Fibroblast of lung (primary cell): ENCODE measurements at regions not wholly inside any gene's neighbourhood (a gene's known extent, or its start where the extent isn't known, plus 50 kb on each side); places are given as distances from the start of the nearest gene placed in this dataset.
A peak's percentile ranks its signal among the peaks of the same experiment; 100 is the strongest.

Experiments
- DNase-seq, 2 donors: peaks; one replicate each; pipeline versions ENCODE4 v3.0.0 to v3.0.0-alpha.2; 2010; ENCODE audit warnings: low read depth in 2 of 2
- H2AFZ ChIP-seq: 2 replicates; pipeline ENCODE4 v1.5.1; 2012; ENCODE audit warnings: low read length, control low read depth, inconsistent platforms
- H3K27ac ChIP-seq: 2 replicates; pipeline ENCODE4 v1.5.1; 2011; ENCODE audit warnings: low read length, control low read depth; ENCODE audit not compliant: insufficient read depth
- H3K27me3 ChIP-seq: 2 replicates; pipeline ENCODE4 v1.5.1; 2011; ENCODE audit warnings: mild to moderate bottlenecking, low read length; ENCODE audit not compliant: control insufficient read depth, insufficient read depth
- H3K36me3 ChIP-seq: 2 replicates; pipeline ENCODE4 v1.5.1; 2011; ENCODE audit warnings: low read length; ENCODE audit not compliant: control insufficient read depth, insufficient read depth
- H3K4me1 ChIP-seq: 2 replicates; pipeline ENCODE4 v1.5.1; 2011; ENCODE audit warnings: low read length; ENCODE audit not compliant: control insufficient read depth, insufficient read depth; ENCODE audit errors: extremely low read depth
- H3K4me2 ChIP-seq: 2 replicates; pipeline ENCODE4 v1.5.1; 2011; ENCODE audit warnings: low read length, control low read depth; ENCODE audit not compliant: insufficient read depth; ENCODE audit errors: extremely low read depth
- H3K4me3 ChIP-seq, 4 experiments: fragments of 200-600 bp in 1 of 4; sonication (generic) in 1 of 4; replicated peaks in 1 of 4; 2 replicates each; pipeline ENCODE4 v1.5.1; 2011 to 2016; ENCODE audit warnings: low read length in 4 of 4, low read depth in 3 of 4, mild to moderate bottlenecking in 3 of 4, control low read depth in 2 of 4, inconsistent platforms in 1 of 4, mixed read lengths in 1 of 4; ENCODE audit not compliant: insufficient read depth in 1 of 4; ENCODE audit errors: control extremely low read depth in 1 of 4
- H3K79me2 ChIP-seq: 2 replicates; pipeline ENCODE4 v1.5.1; 2012; ENCODE audit warnings: mild to moderate bottlenecking, low read length, inconsistent platforms; ENCODE audit not compliant: control insufficient read depth, insufficient read depth
- H3K9ac ChIP-seq: 2 replicates; pipeline ENCODE4 v1.5.1; 2011; ENCODE audit warnings: mild to moderate bottlenecking, low read length, control low read depth; ENCODE audit not compliant: insufficient read depth
- H3K9me3 ChIP-seq: 2 replicates; pipeline ENCODE4 v1.5.1; 2012; ENCODE audit warnings: low read depth, low read length; ENCODE audit not compliant: control insufficient read depth, insufficient read depth
- H4K20me1 ChIP-seq: 2 replicates; pipeline ENCODE4 v1.5.1; 2011; ENCODE audit warnings: low read length; ENCODE audit not compliant: control insufficient read depth, insufficient read depth; ENCODE audit errors: extremely low read depth
- CTCF ChIP-seq, 2 donors: IDR thresholded peaks in 1 of 2; conservative IDR thresholded peaks in 1 of 2; 1 replicate in 1 of 2; 2 replicates in 1 of 2; pipeline ENCODE4 v1.5.1; 2011 to 2012; ENCODE audit warnings: low read length in 2 of 2, control low read depth in 1 of 2, inconsistent platforms in 1 of 2, low read depth in 1 of 2, mild to moderate bottlenecking in 1 of 2
- EZH2 ChIP-seq: IDR thresholded peaks from 2 replicates; pipeline ENCODE4 v1.5.1; 2012; ENCODE audit warnings: low read length, control low read depth, mild to moderate bottlenecking; ENCODE audit errors: missing control alignments

- Histone ChIP-seq H3K4me3 (no peak overlapping the region), H4K20me1 (no peaks in the 10 kb centered on the region), H3K4me2 (no peak overlapping the region), H3K79me2 (no peaks in the 10 kb centered on the region), H3K4me1 (no peaks in the 10 kb centered on the region), H3K9ac (no peak overlapping the region), H3K27ac (no peak overlapping the region), H3K27me3 (no peaks in the 10 kb centered on the region), H3K36me3 (no peaks in the 10 kb centered on the region), H3K9me3 (no peaks in the 10 kb centered on the region), H2AFZ (no peak overlapping the region)
- TF ChIP-seq EZH2 (no peak), CTCF (conservative IDR thresholded peaks at IDR 0.05 in 1 of 2, IDR thresholded peaks at IDR 0.05 in 1 of 2; ENCODE audit: low read depth in 1 of 2, low read length in 2 of 2) (no peak)
- DNase-seq, result no peak
Observed at GRCh38 chr4:108350332-108350731, 181.6 kb upstream of the LEF1 start.

- Histone ChIP-seq H3K9ac (no peak overlapping the region), H2AFZ (no peak overlapping the region), H4K20me1 (no peaks in the 10 kb centered on the region), H3K36me3 (no peaks in the 10 kb centered on the region), H3K79me2 (no peaks in the 10 kb centered on the region), H3K27ac (no peak overlapping the region), H3K4me3 (no peak overlapping the region), H3K9me3 (no peaks in the 10 kb centered on the region), H3K4me2 (no peak overlapping the region), H3K4me1 (no peaks in the 10 kb centered on the region), H3K27me3 (no peaks in the 10 kb centered on the region)
- peak in 1 of 2 donors; percentile 63 for DNase-seq
- TF ChIP-seq CTCF (conservative IDR thresholded peaks at IDR 0.05 in 1 of 2, IDR thresholded peaks at IDR 0.05 in 1 of 2; ENCODE audit: low read depth in 1 of 2, low read length in 2 of 2) (no peak), EZH2 (no peak)
Observed at GRCh38 chr4:108346818-108347210, 178.1 kb upstream of the LEF1 start.

- no peak overlapping the region for H2AFZ ChIP-seq
- no peak overlapping the region for H3K27ac ChIP-seq
- no peak overlapping the region for H3K9ac ChIP-seq
- H3K4me3 ChIP-seq, result no peak overlapping the region
- no peaks in the 10 kb centered on the region for H4K20me1 ChIP-seq
- H3K36me3 ChIP-seq, result no peaks in the 10 kb centered on the region
- TF ChIP-seq CTCF (conservative IDR thresholded peaks at IDR 0.05 in 1 of 2, IDR thresholded peaks at IDR 0.05 in 1 of 2; ENCODE audit: low read depth in 1 of 2, low read length in 2 of 2), result no peak
- no peak for TF ChIP-seq EZH2
- H3K9me3 ChIP-seq, result no peaks in the 10 kb centered on the region
- H3K4me1 ChIP-seq, result no peaks in the 10 kb centered on the region
- H3K4me2 ChIP-seq, result no peak overlapping the region
- DNase-seq, result peak in 1 of 2 donors; percentile 94
- H3K27me3 ChIP-seq, result no peaks in the 10 kb centered on the region
- no peaks in the 10 kb centered on the region for H3K79me2 ChIP-seq
Observed at GRCh38 chr4:108345862-108346817, 177.4 kb upstream of the LEF1 start.
